HepG2 (cell line): ENCODE measurements at regions not wholly inside any gene's neighbourhood (a gene's known extent, or its start where the extent isn't known, plus 50 kb on each side); places are given as distances from the start of the nearest gene placed in this dataset.

ENCODE experiments used
- ATAC-seq: fragments of 200-7000 bp; cut with Tn5 transposase; 3 replicates; pipeline ENCODE4 v1.9.1; 2020; ENCODE audit warnings: mild to moderate bottlenecking, moderate library complexity
- BruUV-seq: library from RNA; stranded (reverse); fragments of 400-500 nt; replicated peaks from 2 replicates; lab custom pipeline; 2021; lab: Mats Ljungman, UMichigan
- CTCF ChIA-PET: fragments of 300-600 bp; formaldehyde crosslinking; extraction: SDS; loops from one replicate; lab custom pipeline; 2021; ENCODE audit warnings: low total read pairs, inconsistent platforms, low intra/inter-chr PET ratio; lab: Yijun Ruan, JAX
- POLR2A ChIA-PET: fragments of 350-600 bp; sonication (Branson Sonifier 250); formaldehyde crosslinking; loops from one replicate; lab custom pipeline; 2020; ENCODE audit warnings: antibody characterized with exemption, inconsistent platforms; lab: Yijun Ruan, JAX
- DNase-seq: peaks from one replicate; pipeline ENCODE4 v3.0.0-alpha.2; 2015; ENCODE audit warnings: low spot score
- FAIRE-seq: peaks from 3 replicates; lab custom pipeline; 2011; peaks lifted over from hg19 to GRCh38; lab: Jason Lieb, UNC
- H2AFZ ChIP-seq: one replicate; pipeline ENCODE4 v1.6.1; 2011; ENCODE audit warnings: low read length, inconsistent platforms
- H3K27ac ChIP-seq: fragments of 300-600 bp; 3 replicates; pipeline ENCODE4 v1.8.0; 2011; ENCODE audit warnings: mixed run types, mild to moderate bottlenecking, mixed read lengths, low read length, inconsistent platforms; ENCODE audit not compliant: insufficient read depth; ENCODE audit errors: extremely low read length
- H3K27me3 ChIP-seq, 2 experiments: fragments of 200-600 bp in 1 of 2; 2 replicates in 1 of 2; 3 replicates in 1 of 2; pipeline versions ENCODE4 v1.6.0 to v1.8.0; 2011; ENCODE audit warnings: low read length in 2 of 2, mild to moderate bottlenecking in 2 of 2, moderate library complexity in 2 of 2, inconsistent platforms in 1 of 2; ENCODE audit not compliant: insufficient read depth in 2 of 2, control insufficient read depth in 1 of 2
- H3K36me3 ChIP-seq, 2 experiments: fragments of 200-600 bp in 1 of 2; replicated peaks in 1 of 2; 2 replicates in 1 of 2; 3 replicates in 1 of 2; pipeline versions ENCODE4 v1.5.1 to v1.8.0; 2011; ENCODE audit warnings: low read length in 2 of 2, inconsistent platforms in 1 of 2; ENCODE audit not compliant: insufficient read depth in 2 of 2, control insufficient read depth in 1 of 2
- H3K4me1 ChIP-seq: 2 replicates; pipeline ENCODE4 v1.5.1; 2012; ENCODE audit warnings: low read length, inconsistent platforms; ENCODE audit not compliant: insufficient read depth
- H3K4me2 ChIP-seq: 2 replicates; pipeline ENCODE4 v1.6.0; 2011; ENCODE audit warnings: low read depth, low read length, inconsistent platforms
- H3K4me3 ChIP-seq, 3 experiments: fragments of 200-600 bp in 1 of 3; sonication (generic), shearing (Covaris generic) in 1 of 3; replicated peaks in 1 of 3; 2 replicates each; pipeline ENCODE4 v1.5.1; 2011 to 2016; ENCODE audit warnings: low read length in 3 of 3, inconsistent platforms in 2 of 3, low read depth in 2 of 3, mild to moderate bottlenecking in 2 of 3, control low read depth in 1 of 3, mixed read lengths in 1 of 3; ENCODE audit not compliant: insufficient read depth in 1 of 3
- H3K79me2 ChIP-seq: one replicate; pipeline ENCODE4 v1.6.1; 2011; ENCODE audit warnings: low read length, inconsistent platforms; ENCODE audit not compliant: insufficient read depth
- H3K9ac ChIP-seq: 2 replicates; pipeline ENCODE4 v1.6.0; 2011; ENCODE audit warnings: mild to moderate bottlenecking, low read depth, low read length, inconsistent platforms; ENCODE audit not compliant: insufficient read depth
- H3K9me3 ChIP-seq: 2 replicates; pipeline ENCODE4 v1.5.1; 2012; ENCODE audit warnings: mild to moderate bottlenecking, low read length
- H4K20me1 ChIP-seq: 2 replicates; pipeline ENCODE4 v1.6.0; 2011; ENCODE audit warnings: inconsistent platforms, mild to moderate bottlenecking, low read length, moderate library complexity; ENCODE audit not compliant: insufficient read depth
- ARNT2 ChIP-seq: sonication (generic); formaldehyde crosslinking; IDR thresholded peaks from 2 replicates; pipeline ENCODE4 v1.8.0; 2022; ENCODE audit warnings: mild to moderate bottlenecking, low read depth, missing genetic modification reagents, moderate library complexity
- DNMT3B ChIP-seq: conservative IDR thresholded peaks from 2 replicates; pipeline ENCODE4 v1.6.1; 2016; ENCODE audit warnings: missing biosample characterization, control low read depth
- DPF2 ChIP-seq: sonication (generic); formaldehyde crosslinking; IDR thresholded peaks from 2 replicates; pipeline ENCODE4 v1.4.0; 2020; ENCODE audit warnings: mild to moderate bottlenecking, low read depth, missing genetic modification reagents, borderline replicate concordance
- NCOA2 ChIP-seq: sonication (generic); formaldehyde crosslinking; IDR thresholded peaks from 2 replicates; pipeline ENCODE4 v1.8.0; 2022; ENCODE audit warnings: inconsistent platforms
- NFIB ChIP-seq: sonication (generic); formaldehyde crosslinking; IDR thresholded peaks from 2 replicates; pipeline ENCODE4 v1.9.0; 2021; ENCODE audit warnings: missing genetic modification reagents, mild to moderate bottlenecking, borderline replicate concordance
- NR3C1 ChIP-seq: sonication (generic); formaldehyde crosslinking; IDR thresholded peaks from 2 replicates; pipeline ENCODE4 v1.4.0; 2020; ENCODE audit warnings: missing genetic modification reagents
- POLR2A ChIP-seq, 2 experiments: IDR thresholded peaks; 2 replicates each; pipeline ENCODE4 v1.6.1; 2011; ENCODE audit warnings: low read depth in 2 of 2, low read length in 2 of 2, mild to moderate bottlenecking in 1 of 2, moderate library complexity in 1 of 2; ENCODE audit not compliant: insufficient read depth in 1 of 2
- TEAD2 ChIP-seq: sonication (generic); formaldehyde crosslinking; IDR thresholded peaks from 2 replicates; pipeline ENCODE4 v1.9.0; 2021; ENCODE audit warnings: missing genetic modification reagents
- ZKSCAN1 ChIP-seq: fragments of 150-350 bp; IDR thresholded peaks from 2 replicates; pipeline ENCODE4 v1.6.1; 2014; ENCODE audit warnings: low read length
- ZMYM2 ChIP-seq: sonication (generic); formaldehyde crosslinking; IDR thresholded peaks from 2 replicates; pipeline ENCODE4 v1.8.0; 2022; ENCODE audit warnings: mild to moderate bottlenecking, missing genetic modification reagents
- ZNF292 ChIP-seq: sonication (generic); formaldehyde crosslinking; IDR thresholded peaks from 2 replicates; pipeline ENCODE4 v1.8.1; 2022; ENCODE audit warnings: mild to moderate bottlenecking, low read depth, missing genetic modification reagents, borderline replicate concordance
- ZNF350 ChIP-seq: sonication (generic); formaldehyde crosslinking; IDR thresholded peaks from 2 replicates; pipeline ENCODE4 v1.4.0; 2020; ENCODE audit warnings: mild to moderate bottlenecking, low read depth, missing genetic modification reagents, borderline replicate concordance
- ZNF383 ChIP-seq: sonication (generic); formaldehyde crosslinking; IDR thresholded peaks from 2 replicates; pipeline ENCODE4 v1.4.0; 2020; ENCODE audit warnings: missing genetic modification reagents, mild to moderate bottlenecking, borderline replicate concordance
- ZNF672 ChIP-seq: sonication (generic); formaldehyde crosslinking; IDR thresholded peaks from 2 replicates; pipeline ENCODE4 v1.8.1; 2022; ENCODE audit warnings: missing genetic modification reagents
- WGBS: methylation state at CpG from one replicate; pipeline ENCODE4 v1.1.6; 2017; ENCODE audit warnings: low lambda C conversion rate; 5-methylcytosine and 5-hydroxymethylcytosine counted together
- in situ Hi-C: cut with HindIII; loops from 2 replicates; pipeline ENCODE4 v1.10.0; 2017; ENCODE audit warnings: low pct_unique_long_range_greater_than_20kb; ENCODE audit not compliant: extremely low pct_ligation_motif_present
- intact Hi-C: fragments of 100-400 bp; cut with micrococcal nuclease; formaldehyde crosslinking; loops from one replicate; pipeline ENCODE4 v1.10.0; 2022; ENCODE audit not compliant: unreplicated experiment
- TF ChIP-seq, protein P1 (sequence below): sonication (generic); formaldehyde crosslinking; IDR thresholded peaks from 2 replicates; pipeline ENCODE4 v1.4.0; 2020; ENCODE audit warnings: missing genetic modification reagents, mild to moderate bottlenecking, borderline replicate concordance
- TF ChIP-seq, protein P2 (sequence below): sonication (generic); formaldehyde crosslinking; IDR thresholded peaks from 2 replicates; pipeline ENCODE4 v1.4.0; 2020; ENCODE audit warnings: missing genetic modification reagents

DNA sequence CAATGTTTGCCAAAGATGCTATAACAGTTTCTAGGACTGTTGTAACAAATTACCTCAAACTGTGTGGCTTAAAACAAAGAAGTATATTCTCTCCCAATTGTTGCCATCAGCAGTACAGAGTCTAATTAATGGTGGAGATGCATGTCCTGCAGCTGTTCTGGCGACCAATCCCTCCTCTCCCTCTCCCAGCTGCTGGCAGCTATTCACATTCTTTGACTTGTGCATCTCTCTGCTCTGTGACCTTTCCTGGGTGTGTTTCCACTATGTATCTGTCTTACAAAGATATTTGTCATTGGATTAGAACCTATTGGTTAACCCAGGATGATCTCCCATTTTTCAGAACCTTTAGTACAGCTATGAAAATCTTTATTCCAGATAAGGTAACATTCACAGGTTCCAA is 561.7 kb upstream of the POM121L12 start:
- Histone ChIP-seq H3K27ac (no peak overlapping the region), H3K4me3 (no peak overlapping the region), H3K4me1 (no peaks in the 10 kb centered on the region), H3K9me3 (peaks cover 32% of the 10 kb centered on the region), H3K27me3 (no peaks in the 10 kb centered on the region), H2AFZ (no peak overlapping the region), H4K20me1 (no peaks in the 10 kb centered on the region)
- DNase-seq: no peak
- in situ Hi-C loops (no loop called here), intact Hi-C loops (no loop called here)
- POLR2A ChIA-PET: no interaction called here
- ATAC-seq: no peak
- CTCF ChIA-PET: no interaction called here
- WGBS: 0% methylated on average over 1 of the region's 1 CpG
- FAIRE-seq: no peak
- BruUV-seq: no TSS peak
- no peak for TF ChIP-seq ZKSCAN1
- no peak for TF ChIP-seq ZNF672
- TF ChIP-seq ZNF383 (CRISPR knock-in tag): no peak
- TF ChIP-seq TEAD2 (CRISPR knock-in tag): no peak
- TF ChIP-seq DPF2 (CRISPR knock-in tag): no peak
- TF ChIP-seq NR3C1 (CRISPR knock-in tag): no peak
- no peak for TF ChIP-seq NFIB
- TF ChIP-seq POLR2A (IDR thresholded peaks at IDR 0.05; ENCODE audit: insufficient read depth in 1 of 2, low read depth in 2 of 2, low read length in 2 of 2): no peak
- TF ChIP-seq ARNT2 (CRISPR knock-in tag): no peak
- no peak for TF ChIP-seq DNMT3B (CRISPR knock-in tag)
- no peak for TF ChIP-seq ZNF292
- TF ChIP-seq ZNF350 (CRISPR knock-in tag): no peak
- TF ChIP-seq, protein P1, sequence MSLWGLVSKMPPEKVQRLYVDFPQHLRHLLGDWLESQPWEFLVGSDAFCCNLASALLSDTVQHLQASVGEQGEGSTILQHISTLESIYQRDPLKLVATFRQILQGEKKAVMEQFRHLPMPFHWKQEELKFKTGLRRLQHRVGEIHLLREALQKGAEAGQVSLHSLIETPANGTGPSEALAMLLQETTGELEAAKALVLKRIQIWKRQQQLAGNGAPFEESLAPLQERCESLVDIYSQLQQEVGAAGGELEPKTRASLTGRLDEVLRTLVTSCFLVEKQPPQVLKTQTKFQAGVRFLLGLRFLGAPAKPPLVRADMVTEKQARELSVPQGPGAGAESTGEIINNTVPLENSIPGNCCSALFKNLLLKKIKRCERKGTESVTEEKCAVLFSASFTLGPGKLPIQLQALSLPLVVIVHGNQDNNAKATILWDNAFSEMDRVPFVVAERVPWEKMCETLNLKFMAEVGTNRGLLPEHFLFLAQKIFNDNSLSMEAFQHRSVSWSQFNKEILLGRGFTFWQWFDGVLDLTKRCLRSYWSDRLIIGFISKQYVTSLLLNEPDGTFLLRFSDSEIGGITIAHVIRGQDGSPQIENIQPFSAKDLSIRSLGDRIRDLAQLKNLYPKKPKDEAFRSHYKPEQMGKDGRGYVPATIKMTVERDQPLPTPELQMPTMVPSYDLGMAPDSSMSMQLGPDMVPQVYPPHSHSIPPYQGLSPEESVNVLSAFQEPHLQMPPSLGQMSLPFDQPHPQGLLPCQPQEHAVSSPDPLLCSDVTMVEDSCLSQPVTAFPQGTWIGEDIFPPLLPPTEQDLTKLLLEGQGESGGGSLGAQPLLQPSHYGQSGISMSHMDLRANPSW: no peak
- no peak for TF ChIP-seq ZMYM2 (CRISPR knock-in tag)
- no peak for TF ChIP-seq NCOA2
- TF ChIP-seq, protein P2, sequence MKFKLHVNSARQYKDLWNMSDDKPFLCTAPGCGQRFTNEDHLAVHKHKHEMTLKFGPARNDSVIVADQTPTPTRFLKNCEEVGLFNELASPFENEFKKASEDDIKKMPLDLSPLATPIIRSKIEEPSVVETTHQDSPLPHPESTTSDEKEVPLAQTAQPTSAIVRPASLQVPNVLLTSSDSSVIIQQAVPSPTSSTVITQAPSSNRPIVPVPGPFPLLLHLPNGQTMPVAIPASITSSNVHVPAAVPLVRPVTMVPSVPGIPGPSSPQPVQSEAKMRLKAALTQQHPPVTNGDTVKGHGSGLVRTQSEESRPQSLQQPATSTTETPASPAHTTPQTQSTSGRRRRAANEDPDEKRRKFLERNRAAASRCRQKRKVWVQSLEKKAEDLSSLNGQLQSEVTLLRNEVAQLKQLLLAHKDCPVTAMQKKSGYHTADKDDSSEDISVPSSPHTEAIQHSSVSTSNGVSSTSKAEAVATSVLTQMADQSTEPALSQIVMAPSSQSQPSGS (CRISPR knock-in tag): no peak
- TF ChIP-seq, all 625 proteins: peak for 0
- Histone ChIP-seq H3K36me3 (no peaks in the 10 kb centered on the region), H3K4me2 (no peak overlapping the region), H3K79me2 (no peaks in the 10 kb centered on the region), H3K9ac (no peak overlapping the region)
